ENCODE measurements at regions not wholly inside any gene's neighbourhood (a gene's known extent, or its start where the extent isn't known, plus 50 kb on each side); places are given as distances from the start of the nearest gene placed in this dataset.

DNA sequence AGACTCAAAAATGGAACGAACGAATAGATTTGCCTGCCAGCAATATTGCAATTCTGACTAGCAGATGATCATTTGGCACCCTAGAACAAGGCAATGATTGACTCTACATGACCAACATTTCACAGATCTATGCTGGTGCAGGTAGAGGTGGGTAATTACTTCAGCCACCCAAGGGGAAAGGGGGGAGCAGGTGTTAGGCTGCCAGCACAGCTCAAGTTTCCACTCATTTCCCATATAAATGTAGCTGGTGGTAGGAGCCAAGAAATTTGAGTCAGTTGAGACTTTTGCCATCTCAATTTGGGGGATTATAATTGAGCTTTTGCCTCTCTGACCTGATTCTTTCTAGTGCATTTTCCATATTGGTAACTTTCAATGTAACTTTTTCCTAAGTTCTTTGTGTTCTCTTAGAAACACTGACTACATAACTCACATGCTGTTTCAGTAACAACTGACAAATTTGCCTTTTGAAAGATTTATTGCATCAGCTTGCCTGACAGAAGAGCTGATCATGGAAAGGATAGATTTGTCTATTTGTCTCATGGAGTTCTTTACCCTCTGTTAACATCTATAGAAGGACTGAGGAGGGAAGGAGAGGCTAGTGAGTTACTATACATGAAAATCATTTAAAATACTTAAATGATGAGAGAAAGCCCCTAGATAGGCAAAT is 902.5 kb downstream of the ZPLD1 start:
- no peak for DNase-seq (ENCODE audit: low read depth in 2 of 2, low spot score in 1 of 2)

DNA sequence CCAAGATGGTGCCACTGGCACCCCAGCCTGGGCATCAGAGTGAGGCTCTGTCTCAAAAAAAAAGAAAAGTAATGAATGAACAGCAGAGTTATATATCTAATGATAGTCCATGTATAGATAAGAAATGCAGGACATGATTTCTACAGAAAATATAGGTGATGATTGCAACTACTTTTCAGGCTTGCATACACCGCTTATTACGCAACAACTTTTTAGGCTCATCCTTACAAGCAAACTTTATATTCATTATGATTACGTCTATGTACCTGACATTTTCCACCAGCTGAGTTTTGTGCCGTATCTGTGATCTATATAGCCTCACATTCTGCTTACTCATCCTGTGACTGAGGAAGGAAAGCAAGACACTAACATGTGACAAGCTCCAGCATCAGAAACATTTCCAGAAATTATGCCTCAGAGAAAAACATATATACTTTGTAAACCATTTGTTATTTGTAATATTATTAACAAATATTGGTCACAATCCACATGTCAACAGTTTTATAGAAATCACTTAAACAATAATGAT is 906.3 kb downstream of the ZPLD1 start:
- no peak for DNase-seq (ENCODE audit: low read depth in 2 of 2, low spot score in 1 of 2)

DNA sequence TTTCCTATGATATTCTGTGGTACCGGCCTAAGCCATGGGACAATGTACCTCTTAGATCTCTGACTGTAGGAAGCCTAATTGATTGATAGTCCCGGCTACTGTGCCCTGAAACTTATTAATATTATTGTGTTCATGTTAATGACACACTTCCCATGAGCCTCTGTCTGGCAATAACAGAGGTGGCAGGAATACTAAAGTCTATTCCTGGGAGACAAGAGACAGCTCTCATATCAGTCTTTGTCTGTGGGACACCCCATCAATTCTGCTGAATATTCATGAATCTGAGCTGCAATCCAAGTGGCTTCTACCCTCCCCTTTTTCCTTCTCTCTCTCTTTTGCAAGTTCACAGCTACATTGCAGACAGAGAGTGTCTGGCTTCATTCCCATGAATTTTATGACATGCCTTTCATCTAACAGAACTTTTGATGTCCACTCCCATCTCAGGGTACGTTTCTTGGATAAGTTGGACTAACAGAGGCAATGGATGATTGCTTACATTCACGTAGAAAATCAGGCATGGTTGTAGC is 907.5 kb downstream of the ZPLD1 start:
- DNase-seq (ENCODE audit: low read depth in 2 of 2, low spot score in 1 of 2), result no peak

DNA sequence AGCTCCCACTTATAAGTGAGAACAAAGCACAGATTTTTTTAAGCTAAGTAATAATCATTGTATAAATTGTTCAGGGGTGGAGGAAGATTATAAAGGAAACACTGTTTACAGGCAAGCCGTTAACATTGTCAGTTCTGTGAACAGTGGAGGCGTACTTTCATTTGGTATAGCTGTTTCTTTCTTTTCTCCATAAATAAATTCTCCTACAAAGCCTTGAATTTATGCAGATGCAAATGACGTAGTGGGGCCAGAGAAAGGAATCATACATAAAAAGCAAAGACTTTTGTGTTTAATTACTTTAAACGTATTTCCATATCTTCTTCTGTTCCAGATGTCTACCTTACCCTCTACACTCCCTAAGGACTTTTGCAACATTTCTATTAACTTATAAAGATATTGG is 914.9 kb downstream of the ZPLD1 start:
- DNase-seq (ENCODE audit: low read depth in 2 of 2, low spot score in 1 of 2), result no peak

DNA sequence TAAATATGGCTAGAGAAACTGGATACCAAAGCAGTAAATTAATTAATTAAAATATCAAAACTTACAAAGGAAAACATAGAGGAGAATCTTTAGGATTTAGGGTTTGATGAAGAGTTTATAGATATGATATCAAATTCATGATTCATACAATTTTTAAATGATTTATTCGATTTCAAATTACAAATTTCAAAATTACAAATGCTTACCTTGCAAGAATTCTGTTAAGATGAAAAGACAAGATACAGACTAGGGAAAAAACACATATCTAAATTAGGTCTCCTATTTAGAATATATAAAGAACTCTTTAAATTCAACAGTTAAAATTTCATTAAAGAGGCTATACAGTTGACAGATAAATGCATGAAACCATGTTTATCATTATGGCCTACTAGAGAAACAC is 930.7 kb downstream of the ZPLD1 start:
- no peak for DNase-seq (ENCODE audit: low read depth in 2 of 2, low spot score in 1 of 2)

DNA sequence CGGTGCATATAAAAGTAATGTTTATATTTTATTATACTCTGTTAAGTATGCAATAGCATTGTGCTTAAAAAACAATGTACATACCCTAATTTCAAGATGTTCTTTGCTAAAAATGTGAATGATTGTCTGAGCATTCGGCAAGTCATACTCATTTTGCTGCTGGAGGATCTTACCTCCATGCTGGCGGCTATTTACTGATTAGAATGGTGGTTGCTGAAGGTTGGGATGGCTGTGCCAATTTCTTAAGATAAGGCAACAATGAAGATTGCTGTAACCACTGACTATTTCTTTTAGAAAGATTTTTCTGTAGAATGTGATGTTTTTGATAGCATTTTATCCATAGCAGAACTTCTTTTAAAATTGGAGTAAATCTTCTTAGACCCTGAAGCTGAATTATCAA is 932.7 kb downstream of the ZPLD1 start:
- no peak for DNase-seq (ENCODE audit: low read depth in 2 of 2, low spot score in 1 of 2)

DNA sequence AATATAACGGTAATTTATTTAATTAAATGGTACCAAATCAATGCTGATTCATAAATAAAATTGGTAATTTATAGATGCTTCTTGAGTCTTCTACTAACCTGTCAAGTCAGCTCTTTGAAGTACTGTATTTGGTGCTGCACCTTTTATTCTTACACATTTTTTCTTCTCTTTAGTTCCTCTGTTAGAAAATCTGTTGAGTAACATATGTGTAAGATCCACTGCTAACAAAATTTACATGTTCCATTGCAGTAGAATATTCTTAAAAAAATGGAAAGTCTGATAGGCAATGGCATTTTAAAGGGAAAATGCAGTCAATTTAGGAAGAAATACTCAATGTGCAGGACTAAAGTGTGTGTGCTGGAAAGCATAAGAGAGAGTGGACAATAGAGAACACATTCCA is 936.6 kb downstream of the ZPLD1 start:
- DNase-seq (ENCODE audit: low read depth in 2 of 2, low spot score in 1 of 2), result no peak

DNA sequence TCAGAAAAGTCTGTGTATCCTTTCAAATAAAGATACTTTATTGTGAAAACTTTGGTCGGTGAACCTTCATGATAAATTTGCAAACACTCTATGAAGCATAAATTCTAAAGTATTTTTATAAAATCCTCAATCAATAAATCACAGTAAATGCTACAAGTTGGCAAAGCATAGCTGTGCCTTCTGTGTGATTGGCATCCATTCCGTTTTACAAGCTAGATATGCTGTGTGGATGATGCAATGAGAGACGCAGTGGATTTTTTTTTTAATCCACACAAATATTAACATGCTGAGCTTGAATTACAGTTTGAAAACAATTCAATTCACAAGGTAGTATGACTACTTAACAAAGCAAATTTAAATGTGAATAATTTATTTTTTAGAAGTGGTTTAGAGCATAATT is 937.2 kb downstream of the ZPLD1 start:
- no peak for DNase-seq (ENCODE audit: low read depth in 2 of 2, low spot score in 1 of 2)

DNA sequence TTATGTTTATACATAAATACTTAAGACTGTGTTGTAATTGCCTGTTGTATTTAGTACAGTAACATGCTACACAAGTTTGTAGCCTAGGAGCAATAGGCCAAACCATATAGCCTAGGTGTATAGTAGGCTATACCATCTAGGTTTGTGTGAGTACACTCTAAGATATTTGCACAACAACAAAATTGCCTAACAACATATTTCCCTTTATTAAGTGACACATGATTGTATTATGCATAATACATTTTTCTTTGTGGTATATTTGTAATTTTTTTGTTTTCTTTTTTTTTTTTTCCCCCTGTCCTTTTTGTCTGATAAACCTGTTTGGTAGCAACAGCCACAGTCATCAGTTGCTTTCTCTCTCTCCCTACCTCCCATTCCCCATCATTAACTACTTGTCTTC is 945.6 kb downstream of the ZPLD1 start:
- DNase-seq (ENCODE audit: low read depth in 2 of 2, low spot score in 1 of 2), result no peak

DNA sequence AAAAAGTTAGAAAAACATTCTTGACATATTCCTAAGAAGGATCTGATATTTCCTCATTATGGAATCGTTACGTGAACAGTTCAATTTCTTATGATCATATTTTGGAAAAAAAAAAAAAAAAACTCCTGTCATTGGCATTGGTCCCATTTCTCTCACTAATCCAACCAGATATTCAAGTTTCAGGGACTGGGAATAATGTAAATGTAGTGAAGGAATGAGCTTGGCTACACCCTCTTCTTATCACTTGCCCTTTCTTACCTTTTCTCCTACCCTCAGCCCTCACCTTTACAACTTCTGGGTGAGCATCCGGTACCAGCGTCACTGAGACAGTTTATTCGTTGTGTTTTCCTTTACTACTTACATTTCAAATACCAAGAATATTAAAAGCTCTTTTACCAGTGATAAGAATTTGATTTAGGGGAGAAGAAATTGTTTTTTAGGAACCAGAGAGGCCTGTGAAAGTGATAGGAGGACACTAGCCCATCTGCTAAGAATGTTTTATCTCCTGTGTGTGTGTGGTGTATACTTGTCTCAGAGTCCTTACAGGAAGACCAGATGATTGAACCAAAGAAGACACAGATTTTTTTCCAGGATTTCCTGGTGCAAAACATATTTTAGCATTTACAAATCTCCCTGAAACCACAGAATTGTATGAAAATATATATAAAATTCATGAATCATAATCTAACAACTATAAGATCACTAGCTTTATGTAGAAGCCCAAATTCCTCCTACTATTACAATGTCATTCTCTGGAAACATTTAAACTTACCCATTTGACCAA is 946.7 kb downstream of the ZPLD1 start:
- DNase-seq (ENCODE audit: low read depth in 2 of 2, low spot score in 1 of 2), result no peak

DNA sequence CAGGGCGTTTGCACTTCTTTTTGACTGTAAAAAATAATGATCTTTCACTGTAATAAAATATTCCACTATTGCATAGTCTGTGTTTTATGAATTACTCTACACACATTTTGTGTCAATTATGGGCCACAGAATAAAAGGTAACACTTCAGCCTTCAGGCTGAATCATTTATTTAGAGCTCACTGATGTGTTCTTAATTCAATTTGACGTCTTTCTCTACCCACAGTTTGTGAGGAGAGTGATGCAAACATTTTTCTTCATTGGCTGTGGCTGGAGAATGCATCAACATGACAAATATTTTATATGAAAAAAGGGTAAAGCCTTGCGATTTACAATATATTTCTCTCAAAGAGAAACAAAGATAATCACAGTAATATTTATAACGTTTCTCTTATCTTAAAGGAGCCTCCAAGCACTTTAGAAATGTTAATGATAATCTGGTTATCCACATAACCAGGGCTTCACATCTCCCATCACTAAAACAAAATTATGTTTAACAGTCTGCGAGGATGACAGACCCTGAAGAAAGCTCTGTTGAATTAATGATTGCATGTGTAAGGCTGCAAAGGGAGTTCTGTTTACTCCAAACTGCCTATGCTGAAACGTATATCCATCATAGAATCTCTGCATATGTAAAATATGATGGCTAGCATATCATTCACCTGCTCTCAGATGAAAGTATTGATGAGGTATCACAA is 951.3 kb downstream of the ZPLD1 start:
- no peak for DNase-seq (ENCODE audit: low read depth in 2 of 2, low spot score in 1 of 2)

DNA sequence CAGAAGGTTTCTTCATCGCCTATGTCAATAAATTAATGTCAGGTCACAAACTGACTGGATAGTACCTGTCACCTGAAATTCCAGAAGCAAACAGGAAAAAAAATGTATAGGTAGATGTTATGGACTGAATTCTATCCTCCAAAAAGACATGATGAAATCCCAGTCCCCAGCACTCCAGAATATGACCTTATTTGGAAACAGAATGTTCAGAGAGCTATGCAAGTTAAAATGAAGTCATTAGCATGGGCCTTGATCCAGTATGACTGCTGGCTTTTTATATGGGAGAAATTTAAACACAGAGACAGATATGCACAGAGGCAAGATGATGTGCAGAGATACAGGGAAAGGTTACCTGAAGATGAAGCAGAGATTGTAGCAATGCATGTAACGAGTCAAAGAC is 953.4 kb downstream of the ZPLD1 start:
- DNase-seq (ENCODE audit: low read depth in 2 of 2, low spot score in 1 of 2), result no peak

DNA sequence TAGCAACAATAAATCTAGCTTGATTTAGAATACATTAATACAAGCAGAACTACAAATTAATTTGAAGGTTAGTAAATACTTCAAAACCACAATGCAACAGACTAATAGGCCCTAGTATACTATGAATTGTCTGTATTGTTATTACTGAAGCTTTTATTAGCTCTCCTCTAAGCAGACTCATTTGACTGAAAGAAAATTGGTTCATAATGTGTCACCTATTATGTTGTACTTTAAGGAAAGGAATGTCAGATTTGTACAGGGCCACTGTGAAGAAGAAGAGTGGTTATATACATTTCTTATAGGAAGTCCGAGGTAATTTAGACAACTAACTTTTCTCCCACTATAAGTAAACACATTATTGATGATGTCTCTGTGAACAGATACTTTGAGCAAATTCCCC is 954.5 kb downstream of the ZPLD1 start:
- DNase-seq (ENCODE audit: low read depth in 2 of 2, low spot score in 1 of 2), result no peak

DNA sequence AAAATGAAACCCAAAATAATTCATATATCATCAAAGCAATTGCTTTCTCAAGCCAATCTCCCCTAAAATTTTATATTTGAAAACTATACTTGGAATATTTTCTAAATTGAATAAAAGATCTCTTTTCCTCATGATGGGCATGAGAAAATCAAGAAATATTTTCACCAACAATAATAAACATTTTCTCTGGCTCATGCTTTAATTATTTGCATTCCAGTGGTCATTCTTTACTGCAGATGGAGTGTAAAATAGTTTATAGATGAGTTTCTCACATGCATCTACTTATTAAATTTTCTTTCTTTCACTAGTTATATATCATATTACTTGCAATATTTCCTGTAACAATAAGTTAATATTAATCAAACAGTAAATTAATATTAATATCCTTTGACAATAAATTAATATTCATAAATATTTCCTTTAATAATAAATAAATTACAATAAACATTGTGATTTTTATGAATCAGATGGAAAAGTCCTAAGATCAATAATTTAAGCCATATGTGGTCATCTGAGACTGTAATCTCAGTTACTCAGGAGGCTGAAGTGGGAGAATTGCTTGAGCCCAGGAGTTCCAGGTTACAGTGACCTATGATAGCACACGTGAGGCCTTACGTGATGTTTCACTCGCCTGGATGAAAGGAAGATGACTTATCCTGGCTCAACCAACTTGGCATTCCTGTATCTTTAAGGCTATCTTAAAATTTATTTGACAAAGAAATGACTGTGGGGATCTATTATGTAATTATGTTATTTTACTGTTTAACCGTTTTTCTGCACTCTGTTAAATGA is 958.8 kb downstream of the ZPLD1 start:
- DNase-seq (ENCODE audit: low read depth in 2 of 2, low spot score in 1 of 2), result no peak

DNA sequence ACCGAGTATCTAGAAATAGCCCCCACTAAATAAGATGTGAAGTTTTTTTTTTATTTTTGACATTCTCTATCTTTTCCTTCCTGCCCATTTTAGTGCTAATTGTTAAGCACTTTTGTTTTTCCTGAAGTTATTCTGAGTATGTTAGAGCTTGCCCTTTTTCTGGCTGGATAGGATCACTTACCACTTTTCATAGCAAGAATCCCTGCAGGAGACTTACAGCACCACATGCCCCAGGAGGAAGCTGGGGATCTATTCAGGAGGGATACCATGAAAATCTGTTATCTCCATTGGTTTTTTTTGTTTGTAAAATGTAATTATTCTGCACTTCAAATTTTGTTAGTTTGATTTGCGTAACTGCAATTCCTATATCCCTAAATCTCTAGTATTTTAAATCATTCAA is 968.4 kb downstream of the ZPLD1 start:
- no peak for DNase-seq (ENCODE audit: low read depth in 2 of 2, low spot score in 1 of 2)

DNA sequence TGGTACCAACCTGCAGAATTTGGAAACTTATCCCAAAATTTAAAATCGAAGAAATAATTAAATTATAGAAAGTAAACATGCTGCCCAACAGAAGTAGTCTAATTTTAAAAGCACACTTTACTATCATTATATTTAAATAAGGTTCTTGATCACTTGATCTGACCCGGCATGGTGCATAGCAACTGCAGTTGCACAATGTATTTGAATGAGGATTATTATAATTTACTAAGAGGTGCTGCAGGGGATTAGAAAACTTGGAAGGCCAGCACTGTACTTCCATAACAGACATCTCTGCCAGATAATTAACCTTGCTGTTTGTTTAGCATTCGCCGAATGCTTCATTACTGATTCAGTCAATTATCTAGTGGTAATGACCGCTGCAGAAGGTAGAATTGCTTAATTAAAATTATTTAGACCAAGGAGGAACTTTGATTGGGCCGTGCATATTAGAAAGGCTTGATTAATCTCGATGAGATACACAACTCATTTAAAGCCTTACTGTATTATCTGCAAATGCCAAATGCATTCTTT is 971.6 kb downstream of the ZPLD1 start:
- no peak for DNase-seq (ENCODE audit: low read depth in 2 of 2, low spot score in 1 of 2)

DNA sequence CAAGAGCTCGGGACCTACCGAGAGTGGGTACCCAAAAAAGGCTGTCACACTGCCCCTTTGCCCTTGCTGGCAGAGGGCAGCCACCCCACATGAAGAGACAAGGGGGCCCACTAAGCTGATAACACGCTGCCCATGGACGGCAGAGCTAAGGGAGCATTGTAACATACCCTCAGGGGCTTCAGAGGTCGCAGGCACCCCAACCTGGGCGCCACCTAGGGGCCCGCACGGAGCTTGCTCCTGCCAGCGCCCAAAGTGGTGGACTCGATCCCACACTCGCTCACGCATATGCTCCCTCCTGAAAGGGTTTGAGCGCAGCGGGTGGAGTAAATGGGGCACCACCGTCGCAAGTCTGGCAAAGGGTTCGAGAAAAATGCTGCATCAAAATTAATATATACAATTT is 975.4 kb downstream of the ZPLD1 start:
- no peak for DNase-seq (ENCODE audit: low read depth in 2 of 2, low spot score in 1 of 2)

DNA sequence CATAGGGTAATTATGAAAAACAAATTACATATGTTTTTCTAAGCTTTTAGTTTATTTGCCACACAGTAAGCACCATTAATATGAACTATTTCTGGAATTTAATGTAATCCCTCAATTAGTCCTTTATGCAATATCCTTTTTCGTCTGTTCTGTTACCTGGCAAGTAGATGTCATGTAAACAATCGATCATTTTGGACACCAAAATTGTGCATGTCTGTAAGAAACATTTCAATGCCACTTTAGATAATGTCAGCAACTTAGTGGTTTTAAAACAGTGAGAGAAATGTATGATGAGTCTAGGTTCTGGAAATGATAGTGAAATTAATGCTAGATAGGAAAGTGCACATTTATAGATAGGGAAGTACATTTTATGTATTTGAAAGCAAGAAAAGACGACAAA is 986.6 kb downstream of the ZPLD1 start:
- no peak for DNase-seq (ENCODE audit: low read depth in 2 of 2, low spot score in 1 of 2)

DNA sequence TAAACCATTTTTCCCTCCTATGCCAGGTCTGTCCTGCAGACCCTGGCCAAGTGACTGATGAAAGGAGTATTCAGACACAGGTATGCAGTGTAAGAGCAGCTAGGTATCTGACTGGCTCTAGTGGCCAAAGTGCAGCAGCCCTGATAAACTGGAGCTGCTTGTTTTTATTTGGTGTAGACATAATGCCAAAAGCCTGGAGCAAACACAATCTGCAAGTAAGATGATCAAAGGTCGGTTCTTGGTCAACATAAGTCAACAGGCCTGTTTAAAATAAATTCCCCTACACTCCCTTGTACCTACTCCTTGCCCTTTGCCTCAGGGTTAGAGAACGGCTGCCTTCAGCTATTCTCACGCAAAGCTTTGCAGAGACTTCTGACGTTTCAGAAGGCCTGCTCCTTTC is 1003.1 kb downstream of the ZPLD1 start:
- DNase-seq (ENCODE audit: low read depth in 2 of 2, low spot score in 1 of 2), result no peak

DNA sequence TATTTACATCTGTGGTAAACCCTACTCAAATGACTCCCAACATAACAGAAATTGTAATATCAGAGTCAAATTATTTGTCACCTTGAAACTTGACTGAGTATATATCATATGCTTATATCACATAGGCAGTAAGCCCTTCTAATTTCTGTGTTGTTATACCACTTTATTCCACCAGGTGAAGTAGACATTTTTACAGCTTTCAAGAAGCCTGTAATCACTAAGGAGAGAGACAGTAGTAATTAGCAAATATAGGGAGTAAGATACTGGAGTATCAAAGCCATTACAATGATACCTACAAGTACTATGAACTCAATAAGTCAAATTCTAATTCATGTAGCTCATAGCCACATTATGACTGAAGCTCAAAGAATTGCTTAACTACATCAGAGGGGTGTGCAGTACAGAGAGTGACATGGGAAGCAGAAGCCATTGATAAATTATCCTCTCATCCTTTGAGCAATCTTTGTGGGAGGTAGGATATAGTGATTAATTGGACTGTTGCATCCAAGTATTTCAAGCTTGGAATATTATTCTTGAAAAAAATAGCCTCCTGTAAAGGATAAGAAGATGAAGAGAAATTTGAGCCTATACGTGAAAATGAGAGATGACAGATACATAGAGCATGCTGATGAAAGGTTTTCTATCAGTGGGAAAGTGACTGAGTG is 1005.9 kb downstream of the ZPLD1 start:
- no peak for DNase-seq (ENCODE audit: low read depth in 2 of 2, low spot score in 1 of 2)

Measured in stimulated activated CD8-positive, alpha-beta memory T cell treated with anti-CD3 and anti-CD28 coated beads, Interleukin-4, amount 100 ng/mL, for 4 hours (primary cell).